HG02798 (cell line): ENCODE measurements at regions not wholly inside any gene's neighbourhood (a gene's known extent, or its start where the extent isn't known, plus 50 kb on each side); places are given as distances from the start of the nearest gene placed in this dataset.
"Not testable (repeated sequence)": the region's sequence is repeated elsewhere in the genome, so short reads cannot be mapped to it uniquely, and the experiment has no call there.

Experiments used
- ATAC-seq: cut with Tn5 transposase; IDR thresholded peaks from one replicate; pipeline ENCODE4 v1.9.1; 2021; ENCODE audit warnings: mild to moderate bottlenecking; ENCODE audit not compliant: unreplicated experiment, poor library complexity

GRCh38 chr5:126015235-126016181 lies 407.7 kb upstream of the GRAMD2B start:
- ATAC-seq: no peak

GRCh38 chr5:126016256-126016655 lies 407.0 kb upstream of the GRAMD2B start:
- ATAC-seq: no peak

GRCh38 chr5:126017096-126017495 lies 406.1 kb upstream of the GRAMD2B start:
- ATAC-seq: no peak

GRCh38 chr5:126020770-126021169 lies 402.4 kb upstream of the GRAMD2B start:
- no peak for ATAC-seq

- ATAC-seq: no peak
Measured at GRCh38 chr5:126023994-126024441, 399.2 kb upstream of the GRAMD2B start.

- ATAC-seq: no peak
Measured at GRCh38 chr5:126027149-126027548, 396.1 kb upstream of the GRAMD2B start.

- no peak for ATAC-seq
Measured at GRCh38 chr5:126027652-126028051, 395.6 kb upstream of the GRAMD2B start.

GRCh38 chr5:126028336-126028735 lies 394.9 kb upstream of the GRAMD2B start:
- no peak for ATAC-seq

GRCh38 chr5:126029282-126029681 lies 393.9 kb upstream of the GRAMD2B start:
- ATAC-seq: not testable (repeated sequence)

GRCh38 chr5:126030698-126031097 lies 392.5 kb upstream of the GRAMD2B start:
- no peak for ATAC-seq

GRCh38 chr5:126031989-126032716 lies 391.1 kb upstream of the GRAMD2B start:
- no peak for ATAC-seq

GRCh38 chr5:126043688-126044087 lies 379.5 kb upstream of the GRAMD2B start:
- ATAC-seq: no peak

GRCh38 chr5:126044111-126044668 lies 379.0 kb upstream of the GRAMD2B start:
- ATAC-seq: no peak

GRCh38 chr5:126044931-126045565 lies 378.2 kb upstream of the GRAMD2B start:
- ATAC-seq: no peak

GRCh38 chr5:126046318-126046717 lies 376.9 kb upstream of the GRAMD2B start:
- ATAC-seq: no peak

GRCh38 chr5:126046846-126047571 lies 376.2 kb upstream of the GRAMD2B start:
- ATAC-seq: no peak

- no peak for ATAC-seq
Measured at GRCh38 chr5:126052120-126052519, 371.1 kb upstream of the GRAMD2B start.

GRCh38 chr5:126052791-126053190 lies 370.4 kb upstream of the GRAMD2B start:
- no peak for ATAC-seq

- no peak for ATAC-seq
Measured at GRCh38 chr5:126053630-126054029, 369.6 kb upstream of the GRAMD2B start.
